ENCODE measurements at regions not wholly inside any gene's neighbourhood (a gene's known extent, or its start where the extent isn't known, plus 50 kb on each side); places are given as distances from the start of the nearest gene placed in this dataset.

DNA sequence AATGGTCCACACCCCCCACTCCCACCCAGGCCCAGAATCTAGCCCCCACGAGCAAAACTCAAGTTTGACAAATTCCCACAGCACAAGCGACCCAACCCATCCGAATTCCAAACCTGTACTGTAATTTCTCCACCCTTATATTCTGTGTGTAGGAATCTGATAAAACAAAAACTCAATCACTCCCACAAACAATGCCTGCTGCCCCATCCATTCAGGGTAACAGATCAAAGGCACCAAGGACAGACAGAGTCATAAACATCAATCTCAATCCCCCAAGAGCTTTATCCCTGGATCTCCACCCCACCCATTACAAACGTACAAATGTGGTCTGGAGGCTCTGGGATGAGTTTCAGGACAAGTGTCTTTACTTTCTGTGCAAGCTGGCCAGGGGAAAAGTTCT, 157.8 kb downstream of the AXIN2 start:
- DNase-seq: no peak

DNA sequence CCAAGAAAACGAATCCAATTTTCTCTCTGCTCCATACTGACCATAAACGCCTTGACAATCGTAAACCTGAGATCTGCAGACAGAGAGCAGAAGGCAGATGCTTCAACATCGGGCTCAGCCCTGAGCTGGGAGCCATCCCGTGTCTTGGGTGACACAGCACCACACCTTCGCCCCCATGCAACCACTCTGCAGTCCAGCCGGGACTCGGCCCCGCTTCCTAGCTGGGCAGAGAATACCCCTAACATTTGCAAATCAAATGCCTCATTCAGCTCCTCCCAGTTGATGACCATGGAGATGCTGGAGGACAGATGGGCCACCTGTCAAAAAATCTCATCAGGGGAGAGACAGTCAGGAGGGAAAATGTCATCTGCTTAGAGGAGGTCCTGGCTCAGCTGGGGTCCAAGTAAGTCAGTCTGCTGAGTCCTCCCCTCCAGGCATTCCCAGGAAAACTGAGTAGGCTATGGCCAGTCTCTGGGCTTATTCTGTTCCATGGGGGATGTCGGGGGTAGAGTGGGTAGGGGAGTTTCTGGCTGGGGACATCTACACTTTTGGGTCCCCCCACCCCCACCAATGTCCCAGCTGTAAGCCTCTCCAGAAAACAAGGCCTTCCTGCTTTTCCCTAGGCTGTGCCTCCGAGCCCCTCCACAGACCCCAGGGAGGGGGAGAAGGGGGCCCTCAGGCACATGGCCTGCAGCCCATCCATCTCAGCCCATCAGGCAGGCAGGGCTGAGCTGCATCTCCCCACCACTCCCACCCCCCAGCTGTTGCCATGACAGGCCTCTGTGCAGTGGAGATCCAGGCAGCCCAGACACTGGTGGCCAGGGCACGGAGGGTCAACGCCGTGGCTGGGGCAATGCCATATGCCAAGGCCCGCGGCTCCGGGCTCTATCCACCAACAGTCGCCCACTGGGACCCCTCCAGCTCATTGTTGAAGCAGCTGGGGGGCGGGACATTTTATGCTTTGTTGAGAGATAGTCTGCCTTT, 158.6 kb downstream of the AXIN2 start:
- DNase-seq: no peak

DNA sequence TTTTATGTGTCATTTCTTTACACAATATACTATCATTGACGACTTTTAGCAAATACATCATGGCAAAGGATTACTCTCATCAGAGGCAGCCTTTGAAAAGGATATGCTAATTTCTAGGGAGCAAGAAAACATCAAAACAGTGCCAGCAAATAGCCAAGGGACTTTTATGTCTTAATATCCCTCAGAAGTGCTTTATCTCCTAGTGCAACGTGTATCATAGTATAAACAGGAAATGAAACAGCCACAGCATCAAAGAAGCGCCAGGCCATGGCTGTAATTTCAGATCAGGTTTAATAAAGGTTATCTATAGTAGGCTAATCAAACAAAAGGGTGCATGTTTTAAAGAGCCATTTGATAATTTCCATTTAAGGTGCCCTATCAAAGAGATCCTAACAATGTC, 159.9 kb downstream of the AXIN2 start:
- DNase-seq: no peak

DNA sequence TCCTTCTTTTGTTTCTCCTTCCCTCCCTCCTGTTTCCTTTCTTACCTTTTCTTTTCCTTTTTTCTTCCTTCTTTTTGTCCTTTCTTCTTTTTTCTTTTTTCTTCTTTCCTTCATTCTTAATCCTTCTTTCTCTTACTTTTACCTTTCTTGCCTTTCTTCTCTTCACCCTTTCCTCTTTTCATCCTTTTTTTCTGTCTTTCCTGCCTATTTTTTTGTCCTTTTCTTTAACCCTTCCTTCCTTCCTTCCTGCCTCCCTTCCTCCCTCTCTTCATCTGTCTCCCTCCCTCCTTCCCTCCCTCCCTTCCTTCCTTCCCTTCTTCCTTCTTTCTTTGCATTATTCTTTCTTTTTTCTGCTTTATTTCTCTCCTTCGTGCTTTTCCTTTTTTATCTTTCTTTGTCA, 160.7 kb downstream of the AXIN2 start:
- DNase-seq: no peak

DNA sequence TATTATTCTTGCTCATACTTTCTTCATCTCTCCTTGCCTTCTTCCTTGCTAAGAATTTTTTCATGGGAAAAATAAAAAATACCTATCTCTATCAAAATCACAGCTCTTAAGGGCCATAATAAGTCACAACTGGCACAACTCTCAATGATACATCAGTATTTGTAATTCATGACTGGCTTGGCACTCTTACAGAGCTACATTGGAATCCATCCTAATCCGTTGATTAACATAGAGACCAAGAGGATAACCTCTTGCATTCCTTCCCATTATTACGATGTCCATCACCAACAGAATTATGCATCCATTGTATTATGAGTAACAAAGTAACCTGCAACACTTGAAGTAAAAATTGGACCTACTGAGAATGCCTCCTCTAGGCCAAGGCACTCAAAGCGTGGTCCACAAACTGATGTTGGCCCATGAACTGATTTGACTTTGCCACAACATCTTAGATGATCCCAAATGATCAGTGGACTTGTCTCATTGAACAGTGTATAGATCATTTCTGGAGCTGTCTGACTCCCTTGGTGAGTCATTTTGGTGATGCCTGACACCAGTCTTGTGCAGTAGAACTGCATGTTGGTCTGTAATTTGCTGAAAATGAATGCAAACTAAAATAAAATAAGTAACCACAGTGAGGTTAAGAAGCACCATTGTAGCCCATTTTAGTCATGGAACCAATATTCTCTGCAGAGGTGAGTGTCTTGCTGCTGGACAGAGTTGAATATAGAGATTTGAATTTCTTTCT, 163.2 kb downstream of the AXIN2 start:
- DNase-seq: no peak

DNA sequence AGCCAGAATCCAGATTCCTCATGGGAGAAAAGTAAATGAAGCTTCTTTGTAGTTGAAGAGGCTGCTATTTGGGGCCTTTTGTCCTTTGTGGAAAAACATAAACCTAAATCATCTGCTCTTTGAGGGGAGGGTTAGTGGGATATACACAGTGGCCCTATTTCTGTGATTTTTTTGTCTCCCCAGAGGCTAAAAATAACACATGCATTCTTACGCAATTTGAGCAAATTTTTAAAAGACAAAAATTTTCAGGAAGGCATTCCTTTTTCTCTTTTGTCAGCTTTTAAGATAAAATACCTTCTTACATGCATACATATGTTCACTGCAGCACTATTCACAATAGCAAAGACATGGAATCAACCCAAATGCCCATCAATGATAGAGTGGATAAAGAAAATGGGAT, 165.5 kb downstream of the AXIN2 start:
- no peak for DNase-seq

DNA sequence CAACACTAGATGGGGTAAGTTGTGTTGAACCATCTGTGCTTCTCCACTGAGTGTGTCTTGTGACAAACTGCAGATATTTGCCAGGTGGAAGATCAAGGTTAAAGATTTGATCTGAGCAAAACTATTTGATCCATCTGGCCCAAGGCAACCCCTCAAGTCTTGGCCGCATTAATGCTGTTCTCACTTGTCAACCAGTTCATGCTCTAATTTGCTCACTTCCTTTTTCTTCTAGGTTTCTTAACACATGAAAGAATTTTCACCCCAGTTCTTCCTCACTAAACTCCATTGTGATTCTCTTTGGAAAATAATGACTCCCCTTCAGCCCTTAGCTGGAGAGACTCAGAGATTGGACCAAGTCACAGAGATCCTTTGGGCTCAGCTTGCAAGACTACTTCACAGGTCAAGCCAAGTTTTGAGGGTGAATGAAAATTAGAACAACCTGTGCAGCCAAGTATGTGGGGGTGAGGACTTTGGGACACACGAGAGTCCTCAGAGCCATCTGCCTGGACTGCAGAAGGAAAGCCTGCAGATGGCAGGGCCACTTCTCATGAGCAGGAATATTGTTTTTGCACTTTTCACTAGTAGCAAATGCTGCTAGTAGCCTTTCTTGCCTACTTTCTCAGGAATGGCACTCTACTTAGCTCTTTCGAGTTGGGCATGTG, 166.5 kb downstream of the AXIN2 start:
- no peak for DNase-seq

DNA sequence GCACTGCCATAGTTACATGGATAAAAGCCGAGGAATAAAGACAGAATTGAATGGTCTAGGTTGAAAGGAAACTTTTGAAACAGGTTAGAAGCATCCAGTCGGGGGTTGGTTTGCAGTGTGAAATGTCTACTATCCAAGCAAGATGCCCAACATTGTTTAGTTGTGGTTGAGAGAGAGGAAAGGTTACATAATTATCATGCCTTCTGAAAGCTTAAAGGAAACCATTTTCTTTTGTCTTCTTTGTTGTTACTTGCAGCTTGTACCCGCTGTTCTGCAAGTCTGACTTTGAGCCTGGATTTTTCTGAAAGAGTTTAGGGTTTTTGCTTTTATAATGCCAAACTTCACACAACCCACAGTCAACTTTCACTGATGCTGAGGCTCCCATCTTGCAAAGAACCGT, 167.9 kb downstream of the AXIN2 start:
- no peak for DNase-seq

DNA sequence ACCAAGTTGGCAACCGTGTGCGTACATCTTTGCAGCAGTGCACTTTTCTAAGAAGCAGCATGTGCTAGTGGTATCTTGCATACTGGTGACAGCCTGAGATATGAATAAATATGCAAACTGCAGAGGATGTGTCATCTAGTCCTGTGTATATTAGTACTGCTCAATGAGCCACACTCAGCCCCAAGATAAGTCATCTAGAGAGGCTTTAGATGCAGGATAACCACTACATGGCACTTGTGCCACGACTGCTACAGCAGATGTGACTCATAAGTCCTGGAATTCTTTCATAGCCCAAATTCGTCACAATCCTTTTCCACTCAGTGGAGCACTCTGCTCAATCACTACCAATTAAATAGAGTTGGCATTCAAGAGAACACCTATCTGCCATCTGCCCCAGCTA, 171.5 kb downstream of the AXIN2 start:
- DNase-seq: no peak

DNA sequence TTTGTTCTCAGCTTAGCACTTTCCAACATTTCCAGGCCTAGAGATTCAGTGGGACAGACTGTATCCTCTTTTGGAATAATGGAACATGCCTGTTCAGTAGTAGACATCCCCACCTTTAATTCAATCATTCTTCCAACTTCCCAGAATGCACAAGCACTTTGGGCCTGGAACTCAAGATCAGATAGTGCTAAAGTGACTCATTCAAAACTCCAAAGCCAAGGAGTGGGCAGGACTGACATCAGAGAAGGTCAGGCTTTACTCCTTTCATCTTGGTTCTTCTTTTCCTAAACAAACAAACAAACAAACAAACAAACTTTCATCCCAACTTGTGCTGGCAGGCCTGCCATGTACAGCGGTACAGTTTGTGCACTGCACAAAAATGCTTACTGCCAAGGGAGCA, 172.0 kb downstream of the AXIN2 start:
- no peak for DNase-seq

DNA sequence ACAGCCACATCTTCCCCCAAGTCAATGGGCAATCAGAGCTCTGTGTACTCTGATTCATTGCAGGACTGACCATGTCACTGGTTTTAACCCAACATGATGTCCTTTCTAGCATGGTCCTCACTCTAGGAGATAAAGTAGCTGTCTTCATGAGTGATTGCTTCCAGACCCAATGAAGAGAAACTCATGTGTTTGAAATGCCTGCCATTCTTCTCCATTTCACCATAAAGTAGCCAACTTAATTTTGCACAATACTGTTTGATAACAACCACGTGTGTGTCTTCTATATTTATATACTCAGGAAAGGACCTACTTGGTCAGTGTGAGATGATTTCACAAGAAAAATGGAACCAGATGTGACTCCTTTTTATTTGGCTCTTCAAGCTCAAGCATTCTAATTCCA, 172.5 kb downstream of the AXIN2 start:
- DNase-seq: no peak

DNA sequence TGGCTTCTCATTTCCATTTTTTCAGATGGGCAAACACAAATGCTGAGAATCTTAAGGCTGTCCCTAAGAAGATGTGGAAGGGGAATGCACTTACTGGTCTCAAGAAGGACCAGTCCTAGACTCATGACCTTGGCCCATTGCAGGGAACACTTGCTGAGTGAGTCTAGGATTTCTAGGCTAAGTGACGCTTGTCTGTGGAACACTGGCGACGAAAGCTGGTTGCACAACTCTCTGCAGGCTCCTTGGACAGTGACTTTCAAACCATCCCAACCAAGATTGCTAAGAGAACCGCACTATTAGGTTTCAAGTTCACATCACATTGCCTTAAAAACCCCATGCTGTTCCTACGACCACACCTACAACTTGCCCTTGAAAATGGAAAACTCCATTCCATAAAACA, 174.1 kb downstream of the AXIN2 start:
- DNase-seq: no peak

DNA sequence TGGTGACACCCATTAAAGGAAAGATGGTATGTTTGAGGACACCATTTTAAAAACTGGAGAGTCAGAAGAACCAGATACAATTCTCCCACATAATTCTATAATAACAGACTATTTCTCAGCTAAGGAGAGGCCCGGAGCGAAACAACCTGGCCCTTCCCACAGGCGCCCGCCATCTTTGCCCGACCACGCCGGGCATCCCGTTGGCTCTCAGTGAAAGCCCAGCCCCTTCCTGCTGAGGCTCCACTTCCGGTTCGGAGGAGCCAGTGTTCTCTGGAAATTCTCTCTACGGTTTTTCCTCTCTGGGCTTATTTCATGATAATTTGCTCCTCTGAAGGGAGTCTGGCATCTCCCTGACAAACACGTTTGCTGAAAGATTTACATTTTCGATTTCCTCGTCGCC, 175.7 kb downstream of the AXIN2 start:
- no peak for DNase-seq

DNA sequence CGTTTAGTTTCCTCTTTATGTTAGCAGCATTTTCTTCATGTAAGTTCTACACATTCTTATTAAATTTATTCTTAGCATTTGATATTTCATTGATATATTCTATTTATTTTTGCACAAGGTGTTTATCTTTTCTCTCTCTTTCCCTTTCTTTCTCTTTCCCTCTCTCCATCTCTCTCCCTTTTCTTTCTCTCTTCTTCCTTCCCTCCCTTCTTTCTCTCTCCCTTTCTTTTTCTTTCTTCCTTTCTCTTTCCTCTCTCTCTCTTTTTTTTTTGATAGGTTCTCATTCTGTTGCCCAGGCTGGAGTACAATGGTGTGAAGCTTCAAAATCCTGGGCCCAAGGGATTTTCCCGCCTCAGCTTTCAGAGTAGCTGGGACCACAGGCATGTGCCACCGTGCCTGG, 176.4 kb downstream of the AXIN2 start:
- DNase-seq: no peak

DNA sequence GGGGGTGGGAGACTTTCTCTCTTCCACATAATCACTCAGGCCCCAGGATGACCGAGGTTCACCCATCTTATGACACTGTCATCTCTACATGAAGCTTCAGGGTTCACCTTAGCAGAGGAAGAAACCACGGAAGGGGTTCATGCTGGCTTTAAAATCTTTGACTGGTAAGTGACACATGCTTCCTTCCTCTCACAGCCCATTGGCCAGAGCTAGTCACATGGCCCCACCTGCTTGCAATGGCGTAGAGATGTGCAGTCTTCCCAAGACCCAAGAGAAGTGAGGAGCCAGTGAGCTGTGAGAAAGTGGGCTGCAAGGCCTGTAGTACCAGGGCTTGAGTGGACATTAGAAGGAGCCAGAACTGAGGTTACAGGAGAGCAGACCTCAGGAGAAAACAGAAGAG, 180.3 kb downstream of the AXIN2 start:
- no peak for DNase-seq

DNA sequence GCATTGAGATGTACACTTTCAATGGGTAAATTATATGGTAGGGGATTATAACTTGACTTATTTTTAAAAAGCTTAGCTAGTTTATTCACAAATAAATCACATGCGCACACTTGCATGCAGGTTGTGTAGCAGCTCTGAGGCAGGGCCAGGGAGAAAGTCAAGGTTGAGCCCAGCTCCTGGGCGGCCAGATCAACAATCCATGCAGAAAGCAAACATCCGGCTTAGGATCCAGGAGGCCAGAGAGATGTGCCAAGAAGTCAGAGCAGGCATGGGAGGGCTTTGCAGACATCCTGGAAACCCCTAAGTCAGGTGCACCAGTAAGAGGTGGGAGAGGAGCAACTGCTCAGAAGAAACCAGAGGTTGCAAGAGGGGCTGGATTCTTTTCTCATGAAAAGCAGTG, 186.5 kb downstream of the AXIN2 start:
- no peak for DNase-seq

DNA sequence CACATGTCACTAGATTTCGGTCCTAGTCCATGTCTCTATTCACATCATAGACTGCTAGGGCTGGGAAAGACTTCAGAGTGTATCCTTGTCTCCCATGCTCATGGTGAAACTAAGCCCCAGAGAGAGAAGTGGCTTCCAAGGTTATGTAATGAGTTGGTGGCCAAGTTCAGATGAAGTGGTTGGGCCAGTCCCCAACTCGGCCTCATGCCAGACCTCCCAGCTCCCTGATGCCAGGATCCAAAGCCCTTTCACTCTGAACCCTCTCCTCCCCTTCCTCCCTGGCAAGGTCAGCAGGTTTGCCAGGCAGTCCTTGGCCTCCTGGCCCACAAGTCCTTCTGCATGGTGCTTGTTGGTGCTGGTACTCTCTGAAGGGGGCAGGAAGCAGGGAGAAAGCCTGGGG, 189.7 kb downstream of the AXIN2 start:
- DNase-seq: no peak

DNA sequence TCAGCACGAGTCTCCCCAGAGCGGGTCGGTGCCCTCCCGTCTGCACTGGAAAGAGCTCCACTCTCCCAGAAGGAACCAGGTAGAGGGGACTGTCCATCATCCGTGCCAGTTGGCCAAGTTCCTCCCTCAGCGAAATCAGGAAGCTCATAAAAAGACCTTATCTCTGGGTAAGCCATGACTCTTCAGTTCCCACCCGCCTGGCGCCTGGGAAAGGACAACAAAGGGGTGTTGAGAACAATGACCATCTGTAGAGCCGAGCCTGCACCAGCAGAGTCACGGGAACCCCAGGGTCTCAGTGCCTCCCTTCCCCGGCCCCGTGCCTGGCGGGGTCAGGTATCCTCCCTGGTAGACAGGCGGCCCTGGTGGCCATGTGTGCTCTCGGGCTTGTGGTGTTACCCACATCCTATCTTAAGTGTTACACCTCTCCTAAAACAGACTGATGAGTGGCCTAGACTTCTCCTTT, 190.7 kb downstream of the AXIN2 start:
- DNase-seq: no peak

DNA sequence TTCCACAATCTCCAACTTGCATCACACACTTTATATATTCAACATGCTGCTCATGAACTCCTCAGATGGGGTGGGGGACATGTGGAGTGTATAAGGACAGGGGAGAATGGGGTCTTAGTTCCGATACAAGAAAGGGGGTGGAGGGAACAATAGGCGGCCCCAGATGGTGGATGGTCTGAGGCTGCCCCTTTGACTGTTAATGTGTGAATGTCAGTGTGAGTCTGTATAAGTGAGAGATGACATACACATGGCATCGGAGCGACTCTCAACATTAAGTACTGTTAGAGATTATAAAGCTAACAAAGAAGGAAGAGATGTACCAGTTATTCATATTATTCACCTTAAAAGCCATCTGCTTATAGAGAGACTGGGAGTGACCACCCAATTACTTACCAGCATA, 193.1 kb downstream of the AXIN2 start:
- no peak for DNase-seq

DNA sequence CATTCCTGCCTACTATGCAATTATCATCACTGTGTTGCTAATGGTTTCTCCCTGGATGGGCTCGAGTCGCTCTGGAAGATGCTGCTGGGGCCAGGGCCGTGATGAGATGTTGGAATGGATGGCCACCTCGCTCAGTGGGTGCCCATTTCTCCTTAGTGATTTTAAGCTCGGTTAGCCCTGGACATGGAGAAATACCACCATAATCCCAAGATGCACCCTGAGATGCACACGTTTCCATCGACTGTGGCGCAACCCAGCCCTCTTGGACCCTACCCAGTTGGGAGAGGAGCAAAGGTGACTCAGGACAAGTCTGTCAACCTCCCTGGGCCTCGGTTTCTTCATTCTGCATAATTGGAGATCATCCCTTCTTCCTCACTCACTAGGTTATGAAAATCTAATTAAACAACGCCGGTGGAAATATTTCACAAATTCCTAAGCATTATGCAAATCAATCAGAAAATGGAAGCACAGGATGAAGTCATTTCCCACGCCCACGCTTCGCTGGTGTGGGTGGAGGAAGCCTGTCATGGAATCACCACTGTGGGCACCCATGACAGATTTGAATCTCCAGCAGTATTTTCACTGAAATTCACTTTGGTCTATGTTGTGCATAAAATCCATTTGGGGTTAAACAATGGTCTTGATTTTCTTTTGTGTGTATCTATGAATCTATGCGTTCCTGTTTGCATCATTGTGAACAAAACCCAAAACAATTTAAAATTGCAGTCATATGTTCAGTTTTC, 195.2 kb downstream of the AXIN2 start:
- DNase-seq: no peak

DNA sequence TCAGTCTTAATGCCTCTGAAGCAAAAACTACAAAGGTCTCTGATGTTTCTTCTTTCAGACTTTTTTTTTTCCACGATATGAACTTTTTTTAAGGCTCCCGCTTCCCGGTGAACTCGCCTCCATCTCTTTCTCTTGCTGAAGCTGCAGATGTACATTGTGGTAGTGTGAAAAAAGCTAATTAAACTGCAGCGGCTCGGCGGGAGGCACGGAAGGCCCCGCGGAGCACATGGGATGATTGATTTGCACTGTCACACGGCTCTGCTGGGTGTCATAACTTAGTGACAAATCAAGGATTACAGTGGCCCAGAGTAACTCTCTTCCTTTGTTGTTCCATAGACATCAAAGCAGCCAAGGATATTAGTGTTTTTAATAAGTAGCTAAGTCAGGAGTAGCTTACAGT, 196.3 kb downstream of the AXIN2 start:
- no peak for DNase-seq

DNA sequence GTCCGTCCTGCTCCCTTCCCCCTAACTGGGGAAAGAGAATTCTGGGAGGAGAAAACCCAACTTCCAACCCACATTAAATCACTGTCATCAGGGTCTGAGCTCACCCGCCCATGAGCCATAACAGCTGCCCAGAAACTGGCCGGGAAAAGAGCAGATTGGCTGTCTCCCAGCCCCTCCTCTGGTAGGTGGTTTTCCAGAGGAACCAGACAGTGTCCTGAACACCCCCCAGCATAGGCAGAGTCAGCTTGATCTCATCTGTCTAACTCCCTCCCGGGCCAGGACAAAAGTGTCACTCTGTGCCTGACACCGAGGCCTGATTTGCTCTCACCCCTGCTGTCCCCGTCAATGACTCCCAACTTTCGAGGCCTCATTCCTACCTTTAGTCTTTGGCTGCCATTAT, 197.0 kb downstream of the AXIN2 start:
- no peak for DNase-seq

DNA sequence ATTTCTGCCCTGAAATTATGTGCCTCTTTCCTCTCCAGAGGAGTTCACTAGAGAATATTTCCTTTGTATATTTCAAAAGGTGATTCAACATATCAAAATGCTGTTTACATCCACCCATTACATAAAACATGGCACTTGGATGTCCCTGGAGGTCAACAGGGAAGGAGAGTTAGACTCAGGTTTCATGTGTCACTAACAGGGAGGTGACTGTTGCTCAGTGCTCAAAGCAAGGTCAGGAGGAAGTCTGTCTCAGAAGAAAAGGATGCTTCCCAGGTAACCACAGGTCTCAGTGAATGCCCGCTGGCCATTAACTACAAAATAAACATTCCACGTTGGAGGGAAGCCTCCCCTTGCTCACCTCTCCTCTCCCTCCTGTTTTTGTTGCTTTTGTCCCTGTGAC, 198.6 kb downstream of the AXIN2 start:
- DNase-seq: no peak

All from femur (tissue), 1 donor.